Activated effector memory CD4-positive, alpha-beta T cell treated with Interleukin-2 at 50 U/mL for 16 hours (primary cell): ENCODE measurements at regions not wholly inside any gene's neighbourhood (a gene's known extent, or its start where the extent isn't known, plus 50 kb on each side); places are given as distances from the start of the nearest gene placed in this dataset.

Experiments
- DNase-seq: peaks from one replicate; pipeline ENCODE4 v3.0.0-alpha.2; 2020

- DNase-seq: no peak
Measured at GRCh38 chr11:15490535-15490934, 375.8 kb downstream of the INSC start.

DNA sequence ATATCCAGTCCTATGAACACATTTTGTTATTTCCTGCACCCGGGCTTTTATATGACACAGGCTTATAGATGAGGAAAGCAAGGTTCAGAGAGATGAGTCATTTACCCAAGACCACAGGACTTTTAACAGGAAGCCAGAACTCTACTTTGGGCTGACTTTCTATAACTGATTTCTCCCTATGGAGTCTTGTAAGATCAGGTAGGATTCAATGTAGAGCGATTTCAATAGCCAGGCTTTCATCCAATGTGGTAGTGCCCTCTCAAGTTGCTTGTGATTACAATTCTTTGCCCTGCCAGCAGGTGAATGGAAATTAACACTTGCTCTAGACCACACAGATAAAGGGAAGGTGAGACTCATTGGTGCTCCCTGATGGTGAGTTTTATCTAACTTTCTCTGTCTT lies 378.3 kb downstream of the INSC start:
- no peak for DNase-seq

- no peak for DNase-seq
Measured at GRCh38 chr11:15493921-15494620, 379.3 kb downstream of the INSC start.

GRCh38 chr11:15494740-15495139 lies 380.0 kb downstream of the INSC start:
- DNase-seq: no peak

- DNase-seq: no peak
Measured at GRCh38 chr11:15495462-15495861, 380.7 kb downstream of the INSC start.

DNA sequence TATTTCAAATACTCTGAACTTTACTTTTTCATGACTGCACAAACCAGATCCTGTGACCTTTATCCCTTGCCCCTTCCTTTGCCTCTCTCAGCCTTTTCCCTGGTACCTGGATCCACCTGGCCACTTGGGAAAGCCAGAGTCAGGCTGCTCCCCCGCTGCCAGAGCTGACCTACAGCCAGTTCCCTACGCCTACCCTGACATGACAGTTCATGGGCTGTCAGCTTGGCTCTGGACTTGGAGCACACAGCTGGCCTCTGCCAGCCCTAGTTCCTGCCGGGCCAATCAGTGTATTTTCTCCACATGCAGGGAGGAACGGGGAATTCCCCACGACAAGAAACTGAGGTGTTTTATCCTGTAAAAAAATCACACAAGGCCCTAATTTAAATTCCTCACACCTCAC lies 382.6 kb downstream of the INSC start:
- DNase-seq: no peak

GRCh38 chr11:15499674-15500073 lies 385.0 kb downstream of the INSC start:
- no peak for DNase-seq

GRCh38 chr11:15500643-15501042 lies 385.9 kb downstream of the INSC start:
- DNase-seq: no peak

DNA sequence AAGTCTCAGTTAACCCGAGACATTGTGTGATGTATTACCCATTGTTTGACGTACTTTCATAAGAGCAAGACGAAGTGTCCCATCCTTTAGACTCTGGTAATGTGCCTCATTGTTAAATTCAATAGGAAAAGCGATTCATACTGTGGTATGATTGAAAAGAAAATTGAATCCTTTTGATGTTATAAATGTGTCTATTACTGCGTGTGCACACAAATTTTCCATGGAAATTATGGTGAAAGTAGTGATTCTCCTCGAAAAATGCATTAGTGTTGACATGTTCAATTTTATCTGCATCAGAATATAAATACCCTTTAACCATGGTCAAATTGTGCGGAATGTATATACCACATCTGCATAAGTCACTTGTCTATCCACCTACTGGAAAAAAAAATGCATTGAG lies 386.8 kb downstream of the INSC start:
- DNase-seq: no peak

- no peak for DNase-seq
Measured at GRCh38 chr11:15505155-15505554, 390.4 kb downstream of the INSC start.

- DNase-seq: no peak
Measured at GRCh38 chr11:15507592-15507991, 392.9 kb downstream of the INSC start.

DNA sequence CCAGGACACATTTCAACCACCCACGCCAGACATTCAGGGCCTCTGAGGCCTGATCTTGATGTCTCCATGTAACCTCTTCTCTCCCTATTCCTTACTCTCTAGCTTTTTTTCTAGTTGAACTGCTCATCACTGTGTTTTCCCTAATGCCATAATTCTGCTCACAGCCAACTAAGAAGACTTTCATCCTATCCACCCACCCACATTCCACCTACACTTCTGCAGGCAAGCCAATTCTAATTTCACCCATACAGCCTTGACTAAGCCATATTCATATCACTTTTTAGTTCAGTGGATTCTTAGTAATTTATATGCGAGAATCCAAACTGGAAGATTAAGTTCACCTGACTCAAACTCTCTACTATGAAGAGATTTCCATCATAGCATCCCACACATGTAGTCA lies 394.4 kb downstream of the INSC start:
- DNase-seq: no peak

DNA sequence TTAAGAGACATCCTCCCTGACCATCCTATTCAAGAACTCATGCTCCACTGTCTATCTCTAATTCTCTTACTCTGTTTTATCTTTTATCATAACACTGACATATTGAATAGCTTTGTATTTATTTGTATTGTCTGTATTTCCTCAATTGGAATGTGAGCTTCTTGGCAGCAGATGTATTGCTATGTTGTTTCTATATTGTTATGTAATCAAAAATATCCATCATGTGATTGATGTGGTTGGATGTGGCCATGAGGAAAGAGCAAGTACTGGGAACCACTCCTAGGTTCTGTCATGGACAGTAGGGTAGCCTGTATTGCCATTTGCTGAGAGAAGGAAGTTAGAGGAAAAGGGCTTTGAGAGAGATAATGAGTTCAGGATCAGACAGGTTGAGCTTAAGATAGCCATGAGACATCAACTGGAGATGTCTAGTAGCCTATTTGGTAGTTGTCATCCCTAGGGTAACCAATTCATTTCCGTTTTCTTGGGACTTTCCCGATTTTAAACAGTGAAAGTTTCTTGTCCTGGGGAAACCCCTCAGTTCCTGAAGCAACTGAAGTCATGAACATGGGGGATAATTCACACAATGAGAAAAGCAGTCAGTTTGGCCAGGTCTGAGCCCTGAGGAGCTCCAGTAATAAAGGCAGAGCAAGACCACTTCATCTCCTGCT lies 404.5 kb downstream of the INSC start:
- DNase-seq: no peak

GRCh38 chr11:15519911-15520310 lies 405.2 kb downstream of the INSC start:
- no peak for DNase-seq

GRCh38 chr11:15523543-15523942 lies 408.8 kb downstream of the INSC start:
- DNase-seq: no peak

DNA sequence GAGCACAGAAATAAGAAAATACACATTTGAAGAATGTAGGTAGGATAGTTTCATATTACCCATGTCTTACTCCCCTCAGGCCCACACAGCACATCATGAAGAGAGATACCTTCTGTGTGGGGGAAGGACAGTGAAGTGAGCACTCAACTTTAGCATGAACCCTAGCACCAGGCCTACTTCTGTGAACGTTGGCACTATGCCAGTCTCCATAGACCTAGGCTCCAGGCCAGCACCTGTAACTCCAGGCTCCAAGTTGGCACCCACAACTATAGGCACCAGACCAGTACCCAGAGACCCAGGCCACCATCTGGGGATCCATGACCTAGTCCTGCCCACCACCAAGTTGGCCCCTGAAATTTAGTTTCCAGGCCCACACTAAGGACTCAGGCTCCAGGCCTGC lies 410.9 kb downstream of the INSC start:
- DNase-seq: no peak

DNA sequence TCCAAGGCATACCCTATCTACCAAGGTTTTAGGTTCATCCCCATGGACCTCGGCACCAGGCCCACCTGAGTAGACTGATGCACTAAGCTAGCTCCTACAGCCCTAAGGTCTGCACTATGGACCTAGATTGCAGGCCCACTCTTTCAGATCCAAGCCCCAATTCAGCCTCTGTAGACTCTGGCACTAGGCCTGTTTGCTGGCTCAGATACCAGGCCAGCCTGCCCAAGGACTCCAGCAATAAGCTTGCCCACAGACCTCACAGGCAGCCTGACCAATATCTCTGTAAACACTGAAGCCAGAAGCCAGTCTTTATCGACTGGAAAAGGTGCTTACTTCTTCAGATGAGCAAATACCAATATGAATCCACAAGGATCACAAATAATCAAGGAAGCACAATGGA lies 411.3 kb downstream of the INSC start:
- no peak for DNase-seq

DNA sequence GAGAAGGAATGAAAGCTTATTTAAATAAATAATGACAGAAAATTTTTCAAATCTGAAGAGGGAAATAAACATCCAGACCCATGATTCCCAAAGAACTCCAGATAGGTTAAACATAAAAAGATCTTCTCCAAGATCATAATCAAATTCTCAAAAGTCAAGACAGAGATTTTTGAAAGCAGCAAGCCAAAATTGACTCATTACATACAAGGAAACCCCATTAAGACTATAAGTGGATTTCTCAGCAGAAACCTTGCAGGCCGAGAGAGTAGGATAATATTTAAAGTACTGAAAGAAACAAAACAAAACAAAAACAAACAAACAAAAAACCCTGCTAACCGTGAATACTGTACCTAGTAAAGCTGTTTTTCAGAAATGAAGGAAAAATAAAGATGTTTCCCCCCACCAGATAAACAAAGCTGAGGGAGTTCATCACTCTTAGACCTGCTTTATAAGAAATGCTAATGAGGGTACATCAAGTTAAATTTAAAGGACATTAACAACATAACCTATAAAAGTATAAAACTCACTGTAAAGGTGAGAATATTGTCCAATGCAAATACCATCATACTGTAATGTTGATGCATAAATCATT lies 412.2 kb downstream of the INSC start:
- no peak for DNase-seq

- DNase-seq: no peak
Measured at GRCh38 chr11:15532432-15532831, 417.7 kb downstream of the INSC start.

- no peak for DNase-seq
Measured at GRCh38 chr11:15534266-15534665, 419.5 kb downstream of the INSC start.

DNA sequence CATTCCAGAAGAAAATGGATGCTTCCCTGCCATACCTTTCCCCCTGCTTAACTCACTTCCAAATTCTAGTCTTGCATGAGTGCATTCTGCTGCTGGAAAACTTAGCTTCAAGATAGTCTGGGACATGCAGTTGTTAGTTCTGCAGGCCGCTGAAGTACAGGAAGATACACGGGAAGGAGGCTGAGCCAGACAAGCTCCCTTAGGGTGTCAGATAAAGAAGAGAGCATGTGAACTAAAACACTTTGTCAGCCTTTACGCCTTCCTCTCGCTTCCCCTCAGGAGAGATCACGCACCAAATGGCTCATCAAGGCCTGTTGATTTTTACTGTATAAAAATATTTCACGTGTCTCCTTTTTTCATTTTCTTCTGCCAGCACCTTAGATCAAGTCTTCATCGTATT lies 420.7 kb downstream of the INSC start:
- no peak for DNase-seq

DNA sequence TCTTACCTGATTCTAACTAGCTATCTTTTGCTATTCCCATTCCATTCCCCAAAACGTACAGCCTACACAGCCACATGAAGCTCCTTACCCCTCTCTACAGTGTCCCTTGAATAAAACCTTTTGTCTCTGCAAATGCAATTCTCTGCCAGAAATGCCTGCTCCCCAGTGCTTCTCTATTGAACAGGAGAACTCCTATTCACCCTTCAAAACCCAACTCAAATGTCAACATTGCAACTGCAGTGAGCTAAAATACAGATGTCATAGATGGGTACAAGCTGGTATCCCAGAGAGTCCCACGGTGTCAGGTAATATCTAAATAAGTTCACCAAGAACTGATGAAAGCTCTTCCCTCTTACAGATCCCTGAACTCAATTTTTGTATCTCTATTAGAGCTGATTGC lies 421.7 kb downstream of the INSC start:
- no peak for DNase-seq

GRCh38 chr11:15539645-15540044 lies 424.9 kb downstream of the INSC start:
- no peak for DNase-seq

DNA sequence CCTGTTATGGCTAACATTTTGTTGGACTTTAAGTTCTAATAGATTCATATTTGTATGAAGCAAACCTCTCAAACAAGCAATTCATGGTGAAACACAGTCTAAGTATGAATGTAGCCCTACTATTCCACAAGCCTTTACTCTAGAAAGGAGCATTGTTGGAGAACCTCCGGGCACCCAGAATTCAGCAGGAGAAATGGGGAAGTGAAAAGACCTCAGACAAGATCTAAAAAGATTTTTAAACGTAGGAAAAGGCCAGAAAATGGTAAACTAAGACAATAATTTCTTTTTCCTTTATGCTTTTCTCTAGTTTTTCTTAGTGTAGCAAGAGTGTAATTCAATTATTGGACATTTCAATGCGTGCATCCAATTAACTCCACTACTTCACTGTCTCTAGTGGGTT lies 426.4 kb downstream of the INSC start:
- DNase-seq: no peak

- no peak for DNase-seq
Measured at GRCh38 chr11:15544353-15544752, 429.6 kb downstream of the INSC start.
